ENCODE measurements at regions not wholly inside any gene's neighbourhood (a gene's known extent, or its start where the extent isn't known, plus 50 kb on each side); places are given as distances from the start of the nearest gene placed in this dataset.

- no peak for TF ChIP-seq EZH2phosphoT487 (IDR thresholded peaks at IDR 0.05; ENCODE audit: low read depth)
- no peak for TF ChIP-seq CTCF (IDR thresholded peaks at IDR 0.05; ENCODE audit: low read depth, low read length)
These were observed 304.1 kb upstream of the FAM98A start for GRCh38 chr2:33903215-33903614.

Data from OCI-LY3 (cell line).